ENCODE measurements at regions not wholly inside any gene's neighbourhood (a gene's known extent, or its start where the extent isn't known, plus 50 kb on each side); places are given as distances from the start of the nearest gene placed in this dataset.
A peak's percentile ranks its signal among the peaks of the same experiment; 100 is the strongest.

DNA sequence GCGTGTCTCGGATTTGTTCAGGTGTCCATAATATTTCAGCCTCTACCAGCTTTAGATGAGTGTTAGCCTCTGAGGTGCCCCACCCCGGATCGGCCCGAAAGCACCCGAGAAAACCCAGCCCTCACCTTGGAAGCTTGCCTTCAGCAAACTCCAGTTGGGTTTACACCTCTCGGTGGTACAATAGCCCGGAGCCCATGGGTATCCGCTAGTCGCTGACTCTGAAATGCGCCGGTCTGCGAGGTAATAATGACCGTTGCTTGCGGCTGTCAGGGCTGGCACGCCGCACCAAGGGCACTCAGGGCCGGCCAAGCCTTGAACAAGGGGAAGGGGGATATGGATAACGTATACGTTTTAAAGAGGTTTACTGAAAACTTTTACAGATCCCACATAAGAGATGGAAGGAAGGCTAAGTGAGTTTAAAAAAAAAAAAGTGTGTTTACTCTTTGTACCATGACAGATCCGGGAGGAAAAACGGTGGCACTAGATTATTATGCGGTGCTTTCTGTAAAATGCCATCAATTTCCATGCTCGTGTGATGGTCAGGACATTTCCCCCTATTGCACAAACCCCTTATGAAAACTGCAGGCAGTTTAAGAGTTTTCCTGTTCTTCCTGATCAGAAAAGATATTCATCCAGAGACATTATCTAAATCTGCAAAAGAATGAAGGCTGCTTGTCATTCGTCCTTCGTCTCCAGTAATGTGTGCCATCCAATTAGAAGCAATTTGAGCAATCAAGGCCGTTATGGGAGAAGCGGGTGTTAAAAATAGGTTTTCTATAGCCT is 124.2 kb downstream of the TMEM161B start:
- WGBS, 2 donors, result 32 to 33% methylated on average over 26 to 28 of the region's 28 CpGs
- ATAC-seq (ENCODE audit: low FRiP score in 2 of 2) (no peak), DNase-seq (peak in 1 of 2 donors; percentile 55)
- Histone ChIP-seq H3K36me3 (no peaks in the 10 kb centered on the region), H3K4me3 (peak overlapping the region in 3 of 4 donors; percentile 38 to 57 (median 46)), H3K27me3 (peaks cover 0 to 5% (median 0%) of the 10 kb centered on the region in 4 donors), H3K27ac (peak overlapping the region; percentile 53 to 78 (median 73)), H3K4me1 (peaks cover 16 to 56% (median 31%) of the 10 kb centered on the region in 4 donors), H3K9me3 (no peaks in the 10 kb centered on the region)
- TF ChIP-seq EP300 (IDR thresholded peaks at IDR 0.05) (no peak), POLR2AphosphoS5 (IDR thresholded peaks at IDR 0.05) (no peak), POLR2A (IDR thresholded peaks at IDR 0.05) (no peak)
- TF ChIP-seq, protein P1, sequence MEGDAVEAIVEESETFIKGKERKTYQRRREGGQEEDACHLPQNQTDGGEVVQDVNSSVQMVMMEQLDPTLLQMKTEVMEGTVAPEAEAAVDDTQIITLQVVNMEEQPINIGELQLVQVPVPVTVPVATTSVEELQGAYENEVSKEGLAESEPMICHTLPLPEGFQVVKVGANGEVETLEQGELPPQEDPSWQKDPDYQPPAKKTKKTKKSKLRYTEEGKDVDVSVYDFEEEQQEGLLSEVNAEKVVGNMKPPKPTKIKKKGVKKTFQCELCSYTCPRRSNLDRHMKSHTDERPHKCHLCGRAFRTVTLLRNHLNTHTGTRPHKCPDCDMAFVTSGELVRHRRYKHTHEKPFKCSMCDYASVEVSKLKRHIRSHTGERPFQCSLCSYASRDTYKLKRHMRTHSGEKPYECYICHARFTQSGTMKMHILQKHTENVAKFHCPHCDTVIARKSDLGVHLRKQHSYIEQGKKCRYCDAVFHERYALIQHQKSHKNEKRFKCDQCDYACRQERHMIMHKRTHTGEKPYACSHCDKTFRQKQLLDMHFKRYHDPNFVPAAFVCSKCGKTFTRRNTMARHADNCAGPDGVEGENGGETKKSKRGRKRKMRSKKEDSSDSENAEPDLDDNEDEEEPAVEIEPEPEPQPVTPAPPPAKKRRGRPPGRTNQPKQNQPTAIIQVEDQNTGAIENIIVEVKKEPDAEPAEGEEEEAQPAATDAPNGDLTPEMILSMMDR (IDR thresholded peaks at IDR 0.05), result no peak

DNA sequence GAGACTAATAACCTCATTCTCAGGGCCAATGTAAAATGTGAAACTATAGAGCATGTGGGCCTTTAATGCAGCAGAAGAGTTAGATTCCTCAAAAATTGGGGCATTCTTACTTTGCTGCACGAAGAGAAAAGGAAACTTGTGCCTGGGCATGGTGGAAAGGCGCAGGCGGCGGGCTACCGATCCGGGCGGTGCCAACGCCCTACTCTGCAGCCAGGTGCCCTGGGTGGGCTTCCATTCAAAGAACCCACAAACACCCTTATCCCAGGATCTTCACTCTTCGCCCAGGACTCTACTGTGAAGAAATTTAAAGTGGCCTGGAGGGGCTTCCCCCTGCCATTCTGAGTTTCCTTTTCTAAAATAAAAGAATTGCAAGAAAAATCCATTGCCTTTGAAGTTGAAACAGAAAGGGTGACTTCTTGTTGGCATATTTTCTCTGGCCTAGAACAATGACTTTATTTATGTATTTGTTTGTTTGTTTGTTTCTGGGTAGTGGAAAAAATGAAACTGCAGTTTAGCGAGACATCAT is 124.9 kb downstream of the TMEM161B start:
- peaks cover 0 to 5% (median 0%) of the 10 kb centered on the region in 4 donors for H3K27me3 ChIP-seq
- WGBS, 2 donors, result 48 to 57% methylated on average over 10 of the region's 10 CpGs
- no peak for ATAC-seq (ENCODE audit: low FRiP score in 2 of 2)
- TF ChIP-seq POLR2A (IDR thresholded peaks at IDR 0.05), result no peak
- TF ChIP-seq, protein P1 (IDR thresholded peaks at IDR 0.05), result no peak
- no peaks in the 10 kb centered on the region for H3K9me3 ChIP-seq
- peak in 1 of 2 donors; percentile 50 for DNase-seq
- no peak overlapping the region for H3K27ac ChIP-seq
- H3K4me3 ChIP-seq, result peak overlapping the region in 3 of 4 donors; percentile 38 to 57 (median 46)
- H3K4me1 ChIP-seq, result peaks cover 16 to 56% (median 31%) of the 10 kb centered on the region in 4 donors
- no peaks in the 10 kb centered on the region for H3K36me3 ChIP-seq

DNA sequence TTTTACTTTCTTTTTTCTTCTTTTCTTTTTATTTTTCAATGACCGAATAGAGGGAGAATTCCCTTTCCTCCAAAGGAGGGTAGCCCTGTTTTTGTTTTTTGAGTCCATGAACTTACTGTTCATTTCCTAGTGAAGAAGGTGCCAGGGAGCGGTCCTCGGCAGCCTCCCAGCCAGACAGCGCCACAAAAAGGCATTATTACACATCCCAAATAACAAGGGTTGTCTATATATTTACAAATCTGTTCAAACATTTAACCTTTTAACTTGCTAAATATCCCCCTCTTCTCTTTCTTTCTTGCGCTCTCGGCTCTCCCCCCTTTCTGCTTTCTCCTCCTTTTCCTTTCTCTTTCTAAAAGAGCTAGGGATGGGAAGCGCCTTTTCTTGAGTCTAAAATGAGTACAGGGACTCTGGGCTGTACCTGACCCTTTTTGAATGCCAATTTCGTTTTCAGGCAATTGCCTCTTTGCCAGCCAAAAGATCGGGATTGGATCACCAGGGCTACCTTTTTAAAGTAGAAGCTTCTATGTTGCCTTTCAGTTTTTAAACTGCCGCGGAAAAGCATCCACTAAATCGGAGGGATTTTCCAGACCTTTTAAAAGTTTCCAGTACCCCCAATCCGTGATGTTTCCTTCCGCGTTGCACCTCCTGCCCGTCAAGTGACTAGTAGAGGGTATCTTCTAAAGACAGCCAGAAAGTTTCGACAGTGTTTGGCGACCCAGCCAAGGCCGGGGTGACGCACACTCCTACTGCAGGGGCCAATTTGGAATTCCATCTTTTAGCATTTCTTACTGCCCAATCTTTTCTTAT is 125.6 kb downstream of the TMEM161B start:
- TF ChIP-seq POLR2A (IDR thresholded peaks at IDR 0.05) (no peak), POLR2AphosphoS5 (IDR thresholded peaks at IDR 0.05) (no peak), EP300 (IDR thresholded peaks at IDR 0.05) (no peak)
- TF ChIP-seq, protein P1 (IDR thresholded peaks at IDR 0.05), result no peak
- WGBS, 2 donors, result 22 to 34% methylated on average over 20 of the region's 20 CpGs
- ATAC-seq (ENCODE audit: low FRiP score in 2 of 2) (no peak), DNase-seq (no peak)
- H3K27me3 ChIP-seq, result peaks cover 0 to 5% (median 0%) of the 10 kb centered on the region in 4 donors
- H3K4me1 ChIP-seq, result peaks cover 16 to 56% (median 31%) of the 10 kb centered on the region in 4 donors
- H3K36me3 ChIP-seq, result no peaks in the 10 kb centered on the region
- peak overlapping the region in 3 of 4 donors; percentile 38 to 57 (median 46) for H3K4me3 ChIP-seq
- no peak overlapping the region for H3K27ac ChIP-seq
- H3K9me3 ChIP-seq, result no peaks in the 10 kb centered on the region

DNA sequence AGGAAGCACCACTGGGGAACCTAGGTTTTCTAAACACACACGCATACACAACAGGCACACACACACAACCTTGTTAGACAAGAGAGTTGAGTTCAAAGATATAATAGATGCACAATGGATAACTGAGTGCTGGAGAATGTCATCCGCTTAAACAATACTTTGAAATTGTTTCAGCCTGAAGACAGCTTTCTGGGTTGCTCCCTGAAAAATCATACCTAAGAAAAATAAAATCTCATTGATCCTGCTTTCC is 126.1 kb downstream of the TMEM161B start:
- Histone ChIP-seq H3K4me3 (peak overlapping the region in 3 of 4 donors; percentile 38 to 57 (median 46)), H3K4me1 (peaks cover 16 to 56% (median 31%) of the 10 kb centered on the region in 4 donors), H3K9me3 (no peaks in the 10 kb centered on the region), H3K27me3 (peaks cover 0 to 5% (median 0%) of the 10 kb centered on the region in 4 donors), H3K27ac (no peak overlapping the region), H3K36me3 (no peaks in the 10 kb centered on the region)
- ATAC-seq (ENCODE audit: low FRiP score in 2 of 2) (no peak), DNase-seq (no peak)
- no peak for TF ChIP-seq EP300 (IDR thresholded peaks at IDR 0.05)
- no peak for TF ChIP-seq POLR2A (IDR thresholded peaks at IDR 0.05)
- TF ChIP-seq POLR2AphosphoS5 (IDR thresholded peaks at IDR 0.05), result no peak
- TF ChIP-seq, protein P1 (IDR thresholded peaks at IDR 0.05), result no peak
- 24 to 25% methylated on average over 2 of the region's 2 CpGs for WGBS, 2 donors
